Brain pericyte (primary cell): ENCODE measurements at regions not wholly inside any gene's neighbourhood (a gene's known extent, or its start where the extent isn't known, plus 50 kb on each side); places are given as distances from the start of the nearest gene placed in this dataset.
"Not testable (repeated sequence)": the region's sequence is repeated elsewhere in the genome, so short reads cannot be mapped to it uniquely, and the experiment has no call there.

Experiments used
- DNase-seq: peaks from one replicate; pipeline ENCODE4 v3.0.0-alpha.2; 2012; ENCODE audit warnings: low read depth, low spot score

DNA sequence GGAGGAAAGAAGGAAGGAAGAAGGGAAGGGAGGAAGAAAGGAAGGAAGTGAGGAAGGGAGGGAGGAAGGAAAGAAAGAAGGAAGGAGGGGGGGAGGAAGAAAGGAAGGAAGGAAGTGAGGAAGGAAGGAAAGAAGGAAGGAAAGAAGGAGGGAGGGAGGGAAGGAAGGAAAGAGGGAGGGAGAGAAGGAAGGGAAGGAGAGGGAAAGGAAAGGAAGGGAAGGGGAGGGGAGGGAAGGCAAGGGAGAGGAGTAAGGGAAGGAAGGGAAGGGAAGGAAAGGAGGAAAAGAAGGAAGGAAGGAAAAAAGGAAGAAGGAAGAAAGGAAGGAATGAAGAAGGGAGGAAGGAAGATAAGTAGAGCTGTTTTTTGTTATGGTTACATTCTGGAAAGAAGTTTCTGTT, 141.2 kb downstream of the LRRC3B start:
- no peak for DNase-seq

DNA sequence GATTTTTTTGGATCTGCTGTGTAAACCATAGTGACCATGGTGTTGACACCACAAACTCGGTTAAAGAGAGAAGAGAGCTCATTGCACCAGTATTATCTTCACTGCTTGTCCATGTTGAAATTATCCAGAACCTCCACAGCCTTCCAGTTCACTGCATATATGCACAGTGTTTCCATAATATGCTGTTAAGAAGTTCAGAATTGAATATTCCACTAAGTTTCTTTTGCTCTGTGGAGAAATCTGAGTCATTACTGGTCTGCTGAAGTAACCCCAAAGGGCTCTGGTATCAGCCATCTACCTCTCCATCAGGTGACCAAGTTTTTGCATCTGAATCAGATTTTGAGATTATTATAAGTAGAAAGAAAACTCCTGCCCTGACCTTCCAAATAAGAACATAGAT, 143.5 kb downstream of the LRRC3B start:
- DNase-seq = no peak

DNA sequence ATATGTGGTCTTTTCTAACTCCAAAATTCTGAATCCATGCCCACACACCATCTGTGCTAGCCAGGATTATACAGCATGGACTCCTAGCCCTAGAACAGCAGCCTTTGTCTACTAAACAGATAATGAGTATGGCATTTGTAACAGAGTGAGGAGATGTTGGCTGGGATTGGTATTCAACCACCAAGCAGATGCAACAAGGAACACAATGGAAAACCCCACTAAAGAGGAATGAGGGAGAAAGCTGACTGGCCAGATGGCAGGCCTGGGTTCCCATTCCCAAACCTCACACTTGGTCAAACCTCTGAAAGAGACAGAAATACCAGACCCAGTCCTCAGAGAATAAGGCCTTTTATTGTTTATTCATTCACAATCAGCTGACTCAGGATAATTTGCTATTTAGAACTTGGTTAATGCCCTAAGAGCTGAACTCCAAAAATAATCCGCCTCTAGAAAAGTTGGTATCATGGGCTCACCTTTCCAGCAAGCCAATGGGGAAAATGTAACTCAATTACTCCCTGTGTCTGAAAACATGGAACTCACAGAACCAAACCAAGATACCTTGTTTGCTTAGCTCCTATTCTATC, 145.6 kb downstream of the LRRC3B start:
- no peak for DNase-seq

DNA sequence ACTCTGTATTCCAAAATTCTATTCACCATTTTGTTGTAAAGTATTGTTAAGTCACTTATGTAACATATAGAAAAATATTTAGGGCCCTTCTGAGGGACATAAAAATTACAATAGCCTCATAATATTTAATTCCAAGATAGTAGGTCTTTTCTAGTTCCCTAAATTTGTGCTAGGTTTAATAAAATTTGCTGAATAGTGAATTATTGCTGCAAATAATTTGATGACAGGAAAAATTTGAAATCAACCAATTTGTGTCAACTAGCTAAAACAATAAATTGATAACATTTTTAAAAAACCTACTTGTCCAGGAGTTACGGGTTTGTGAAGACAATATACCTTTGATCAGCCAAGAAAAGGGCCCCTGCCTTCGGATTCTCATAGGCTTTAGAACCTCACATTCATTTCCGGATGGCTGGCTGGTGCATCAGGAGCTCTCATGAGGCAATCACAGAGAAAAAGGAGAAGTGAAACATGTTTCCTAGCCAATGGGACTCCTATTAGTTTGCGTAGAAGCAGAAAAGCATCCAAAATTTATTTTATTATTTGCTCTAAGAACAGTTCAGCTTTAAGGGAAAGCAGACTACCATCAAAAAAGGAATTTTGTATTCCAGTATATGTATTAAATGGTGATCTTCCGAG, 177.2 kb downstream of the LRRC3B start:
- DNase-seq = no peak

DNA sequence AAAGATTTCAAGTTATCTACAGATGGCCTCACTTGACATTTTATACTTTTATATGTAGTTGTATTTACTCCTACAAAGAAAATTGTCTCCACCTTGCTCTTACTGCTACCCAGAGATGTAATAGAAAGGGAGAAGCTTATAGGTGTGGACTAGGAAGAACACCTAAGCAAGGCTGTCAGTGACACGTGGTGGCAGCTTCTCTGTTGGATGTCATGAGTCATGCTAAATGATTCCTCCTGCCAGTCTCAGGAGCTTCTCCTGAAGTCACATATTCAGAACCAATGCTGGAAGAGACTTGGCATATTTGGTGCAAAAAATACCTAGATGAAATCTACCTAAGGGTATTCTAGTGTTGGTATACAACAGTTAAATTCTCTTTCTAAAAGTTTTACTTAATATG, 184.7 kb downstream of the LRRC3B start:
- DNase-seq = no peak

DNA sequence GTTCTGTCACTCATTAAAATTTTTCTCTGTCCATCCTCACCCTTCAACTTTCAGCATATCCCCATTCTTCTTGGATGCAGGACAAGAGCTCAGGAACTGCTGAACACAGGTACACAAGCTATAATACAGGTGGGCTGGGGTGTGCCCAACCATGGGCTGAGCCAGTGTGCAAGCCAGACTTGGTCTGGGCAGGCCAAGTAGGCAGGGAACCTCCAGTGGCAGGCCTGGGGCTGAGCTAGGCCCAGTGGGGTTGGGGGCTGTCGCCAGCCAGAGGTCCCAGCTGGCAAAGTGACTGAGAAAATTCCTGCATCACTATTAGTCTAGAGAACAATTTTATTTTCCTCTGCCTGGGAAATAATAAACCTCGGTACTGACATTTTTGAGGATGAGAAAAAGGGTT, 202.9 kb downstream of the LRRC3B start:
- DNase-seq = no peak

DNA sequence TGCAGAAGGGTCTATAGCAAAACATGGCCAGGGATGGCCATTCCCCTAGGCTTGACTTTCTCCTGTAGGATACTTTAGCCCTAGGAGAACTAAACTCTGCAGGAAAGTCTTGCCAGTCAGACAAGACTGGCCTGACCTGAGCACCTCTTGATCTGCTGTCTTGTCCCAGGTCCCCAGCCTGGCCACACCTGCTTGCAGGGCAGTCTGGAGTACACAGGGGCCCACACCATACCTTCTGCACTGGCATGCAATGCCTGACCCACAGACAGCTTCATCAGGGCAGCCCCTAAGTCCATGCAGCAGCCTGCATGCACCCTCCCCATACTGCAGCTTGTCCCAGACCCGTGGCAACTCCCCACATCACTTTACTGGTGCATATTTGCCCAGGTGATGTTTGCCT, 204.6 kb downstream of the LRRC3B start:
- DNase-seq = no peak

DNA sequence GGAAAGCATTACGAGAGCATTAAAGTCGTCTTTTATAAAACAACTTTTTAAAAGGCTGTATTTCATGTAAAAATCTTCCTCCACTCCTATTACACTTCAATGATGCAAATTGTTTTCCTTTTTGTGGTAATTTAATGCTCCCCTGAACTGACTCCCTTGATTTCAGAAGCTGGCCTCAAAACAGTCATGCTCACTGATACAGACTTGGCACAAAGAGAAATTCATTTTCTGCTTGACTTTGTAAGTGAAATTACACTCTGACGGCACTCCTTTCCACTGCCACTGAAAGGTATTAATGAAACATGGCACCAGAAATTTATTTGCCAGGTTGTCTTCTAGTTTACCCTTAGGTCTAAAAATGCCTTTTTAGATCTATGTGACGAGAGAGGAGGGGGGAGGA, 215.5 kb downstream of the LRRC3B start:
- DNase-seq = no peak

DNA sequence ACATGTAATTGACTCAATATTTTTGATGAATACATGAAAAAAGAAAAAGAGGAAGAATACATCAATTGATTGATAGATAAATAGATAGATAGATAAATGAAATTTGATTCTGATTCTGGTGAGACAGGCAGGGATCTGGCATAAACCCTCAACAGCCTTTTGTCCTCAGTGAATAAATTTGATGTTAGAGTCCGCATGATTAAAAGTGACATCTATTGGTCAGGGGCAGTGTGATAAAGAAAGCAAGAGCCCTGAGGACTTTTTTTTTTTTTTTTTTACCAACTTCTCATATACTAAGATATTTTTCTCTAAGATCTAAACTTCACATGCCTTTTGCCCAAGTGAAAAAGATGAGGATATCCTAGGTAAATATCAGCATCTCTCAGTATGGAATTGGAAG, 216.4 kb downstream of the LRRC3B start:
- no peak for DNase-seq

DNA sequence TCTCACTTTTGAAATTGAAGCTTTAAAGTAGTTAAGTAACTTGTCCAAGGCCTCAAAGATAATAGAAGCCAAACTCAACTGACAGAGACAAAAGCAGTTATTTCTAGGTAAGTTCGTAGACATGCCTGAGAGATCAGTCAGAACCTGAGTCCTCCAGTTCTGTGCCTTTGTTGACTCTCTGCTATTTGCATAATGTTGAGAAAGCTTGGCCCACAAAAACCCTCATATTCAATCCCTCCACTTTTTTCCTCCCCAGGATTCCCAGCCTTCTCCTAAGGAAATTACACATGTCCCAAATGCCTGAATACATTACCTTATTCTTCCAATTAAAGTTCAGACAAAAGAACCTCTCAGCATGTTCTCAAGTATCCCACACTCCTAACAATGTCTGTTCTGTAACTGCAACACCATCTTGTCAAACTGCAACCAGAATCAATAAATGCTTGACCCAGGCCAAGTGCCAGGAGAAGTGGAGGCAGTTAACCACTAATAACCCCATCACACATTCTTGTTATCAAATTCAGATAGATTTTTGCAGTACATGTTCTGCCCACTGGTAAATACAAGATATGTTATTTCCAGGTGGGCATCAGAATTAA, 217.8 kb downstream of the LRRC3B start:
- no peak for DNase-seq

DNA sequence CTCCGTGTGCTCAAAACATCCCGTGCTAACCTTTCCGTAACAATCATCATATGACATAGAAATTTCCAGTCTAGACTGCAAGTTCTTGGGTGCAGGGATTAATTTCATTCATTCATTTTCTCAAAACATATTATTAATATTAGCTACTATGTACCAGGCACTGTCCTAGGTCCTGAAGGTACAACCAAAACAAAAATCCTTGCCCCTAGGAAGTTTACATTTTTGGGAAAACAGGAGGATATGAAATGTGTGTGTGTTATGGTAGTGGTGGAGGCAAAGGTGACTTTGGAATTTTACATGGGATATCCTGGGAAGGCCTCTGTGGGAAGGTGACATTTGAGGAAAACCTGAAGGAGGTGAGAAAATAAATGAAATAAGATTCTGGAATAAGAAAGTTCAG, 222.6 kb downstream of the LRRC3B start:
- no peak for DNase-seq

DNA sequence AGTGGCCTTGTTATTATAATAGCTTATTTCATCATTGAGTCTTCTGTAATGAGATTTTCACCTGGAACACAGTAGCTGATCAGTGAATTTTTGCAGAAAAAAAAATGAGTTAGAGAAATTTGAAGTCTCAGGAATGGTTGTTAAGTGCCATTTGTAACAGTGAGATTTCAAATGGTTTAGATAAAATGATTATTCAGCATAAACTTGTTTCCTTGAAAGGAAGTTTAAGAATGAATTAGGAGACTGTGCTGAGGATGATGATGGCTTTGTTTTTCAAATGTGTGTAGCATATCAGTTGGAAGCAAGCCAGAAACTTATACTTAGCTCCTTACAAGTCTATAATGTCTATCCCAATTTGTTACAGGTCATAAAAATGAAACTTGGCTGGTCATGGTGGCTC, 225.1 kb downstream of the LRRC3B start:
- DNase-seq = no peak

DNA sequence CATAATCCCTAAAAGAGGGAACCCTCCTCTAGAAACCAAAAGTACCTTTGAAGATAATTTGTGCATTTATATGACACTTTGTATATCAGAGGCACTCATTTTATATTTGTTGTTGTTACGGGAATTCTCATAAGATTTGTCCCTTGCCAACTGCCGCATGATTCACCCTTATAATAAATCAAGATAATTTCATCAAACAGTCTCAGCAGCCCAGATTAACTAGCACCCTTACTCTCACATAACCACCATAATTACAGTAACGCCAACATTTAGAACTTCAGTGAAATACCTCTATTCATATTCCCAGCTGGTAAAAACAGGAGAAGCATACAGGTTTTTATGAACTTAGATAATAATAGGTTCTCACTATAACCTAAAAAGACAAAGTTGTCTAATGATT, 271.9 kb downstream of the LRRC3B start:
- no peak for DNase-seq

DNA sequence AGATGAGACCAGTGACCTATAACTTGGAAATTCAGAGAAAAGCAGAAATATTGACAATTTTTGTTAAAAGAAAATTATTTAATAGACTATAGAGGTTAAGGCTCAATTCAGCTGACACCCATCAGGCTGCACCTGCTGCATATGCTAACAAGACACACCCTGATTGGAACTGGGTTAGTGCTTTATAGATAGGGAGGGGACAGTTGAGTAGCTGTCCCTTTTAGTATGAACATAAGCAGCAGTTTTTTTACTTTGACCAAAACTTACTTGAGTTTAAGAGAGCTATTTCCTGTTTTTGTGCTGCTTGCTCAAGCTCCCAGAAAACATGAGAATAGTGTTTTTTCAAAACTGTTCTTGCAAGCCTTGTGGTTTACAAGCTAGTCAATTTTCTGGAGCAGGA, 292.6 kb downstream of the LRRC3B start:
- no peak for DNase-seq

DNA sequence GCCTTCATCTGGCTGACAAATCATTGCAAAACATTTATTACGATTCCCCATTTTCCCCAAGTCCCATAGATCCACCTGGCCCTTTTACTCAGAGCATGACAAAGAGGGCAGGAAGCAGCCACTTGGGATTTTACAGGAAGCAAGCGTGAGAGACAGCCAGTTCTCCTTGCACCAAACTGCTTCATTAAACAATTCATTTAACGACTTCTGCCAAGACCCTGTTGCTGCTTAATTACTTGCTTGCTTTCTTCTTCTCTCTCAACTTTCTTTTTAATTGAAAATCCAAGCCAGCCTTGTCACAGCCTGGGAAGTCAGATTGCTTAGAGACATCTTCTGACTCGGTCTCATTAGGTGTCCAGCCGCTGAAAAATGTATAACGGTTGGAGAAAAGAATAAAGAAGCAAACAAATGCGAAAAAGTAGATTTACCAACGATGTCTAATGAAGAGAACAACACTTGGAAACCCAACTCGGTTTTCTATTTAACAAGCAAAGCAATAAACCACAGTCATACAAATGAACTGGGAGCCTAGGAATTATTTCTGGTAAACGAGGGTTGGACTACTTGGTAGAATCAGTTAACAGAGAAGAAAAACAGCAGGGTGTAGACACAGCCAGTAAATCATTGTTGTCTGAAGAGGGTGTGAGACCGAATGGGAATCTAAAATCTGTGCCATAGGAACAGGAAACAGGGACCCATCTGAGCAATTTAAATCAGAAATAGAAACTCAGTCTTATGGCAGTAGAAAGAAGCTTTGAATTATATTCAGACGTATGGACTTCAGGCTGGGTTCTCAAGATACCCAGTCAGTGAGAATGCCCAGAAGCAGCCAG, 298.3 kb downstream of the LRRC3B start:
- DNase-seq = no peak

DNA sequence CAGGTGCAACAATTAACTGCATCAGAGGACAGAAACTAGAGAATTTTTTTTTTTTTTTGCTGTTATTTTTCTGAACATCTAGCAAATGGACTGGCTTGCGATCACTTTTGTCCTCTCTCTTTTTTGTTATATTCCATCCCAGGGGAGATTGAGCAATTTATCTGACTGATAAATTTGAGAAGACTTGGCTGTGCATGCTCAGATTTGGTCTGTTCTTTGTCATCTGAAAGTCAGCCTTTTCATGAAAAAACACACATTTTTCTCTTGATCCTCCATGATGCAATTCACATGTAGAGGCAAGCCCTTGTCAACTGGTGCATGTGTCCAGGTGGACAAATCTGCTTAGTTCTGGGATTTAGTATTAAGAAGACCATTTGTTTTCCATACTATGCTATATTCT, 309.3 kb downstream of the LRRC3B start:
- DNase-seq = no peak

DNA sequence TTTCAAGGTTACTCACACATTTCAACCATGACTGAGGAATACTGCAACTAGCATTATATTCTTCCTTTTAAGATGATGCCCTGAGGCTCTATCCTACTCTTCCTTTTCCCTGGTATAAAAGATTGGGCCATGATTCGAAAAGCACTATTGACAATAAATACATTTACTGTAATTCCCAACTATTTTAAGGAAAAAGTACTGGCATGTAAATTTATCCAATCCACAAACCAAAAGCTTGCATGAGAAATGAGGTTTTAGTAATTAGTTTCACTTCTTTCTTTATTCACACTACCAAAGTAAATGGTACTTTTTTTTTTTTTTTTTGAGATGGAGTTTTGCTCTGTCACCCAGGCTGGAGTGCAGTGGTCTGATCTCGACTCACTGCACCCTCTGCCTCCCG, 310.2 kb downstream of the LRRC3B start:
- DNase-seq = no peak

DNA sequence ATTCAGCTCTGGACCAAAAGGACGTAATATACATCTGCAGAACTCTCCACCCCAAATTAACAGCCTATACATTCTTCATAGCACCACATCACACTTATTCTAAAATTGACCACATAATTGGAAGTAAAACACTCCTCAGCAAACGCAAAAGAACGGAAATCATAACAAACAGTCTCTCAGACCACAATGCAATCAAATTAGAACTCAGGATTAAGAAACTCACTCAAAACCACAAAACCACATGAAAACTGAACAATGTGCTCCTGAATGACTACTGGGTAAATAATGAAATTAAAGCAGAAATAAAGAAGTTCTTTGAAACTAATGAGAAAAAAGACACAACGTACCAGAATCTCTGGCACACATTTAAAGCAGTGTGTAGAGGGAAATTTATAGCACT, 322.9 kb downstream of the LRRC3B start:
- DNase-seq = not testable (repeated sequence)

DNA sequence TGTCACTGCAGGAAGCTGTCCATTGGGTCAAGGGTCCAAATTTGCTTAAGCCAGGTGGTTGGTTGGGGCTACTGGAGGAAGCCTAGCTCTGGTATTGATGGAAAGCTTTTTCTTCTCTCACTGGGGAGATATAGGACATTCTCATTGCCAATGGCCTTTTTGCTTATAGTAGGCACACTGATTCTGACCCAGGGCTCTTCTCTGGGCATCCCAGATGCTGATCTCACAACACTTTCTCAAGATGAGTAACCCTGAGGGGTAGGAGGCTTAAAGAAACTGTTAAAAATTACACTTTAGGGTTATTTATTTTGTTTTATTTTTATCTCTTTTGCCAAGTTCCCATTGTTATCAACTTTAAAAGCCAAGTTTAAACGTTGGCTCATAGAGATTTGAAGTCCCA, 337.8 kb downstream of the LRRC3B start:
- DNase-seq = no peak

DNA sequence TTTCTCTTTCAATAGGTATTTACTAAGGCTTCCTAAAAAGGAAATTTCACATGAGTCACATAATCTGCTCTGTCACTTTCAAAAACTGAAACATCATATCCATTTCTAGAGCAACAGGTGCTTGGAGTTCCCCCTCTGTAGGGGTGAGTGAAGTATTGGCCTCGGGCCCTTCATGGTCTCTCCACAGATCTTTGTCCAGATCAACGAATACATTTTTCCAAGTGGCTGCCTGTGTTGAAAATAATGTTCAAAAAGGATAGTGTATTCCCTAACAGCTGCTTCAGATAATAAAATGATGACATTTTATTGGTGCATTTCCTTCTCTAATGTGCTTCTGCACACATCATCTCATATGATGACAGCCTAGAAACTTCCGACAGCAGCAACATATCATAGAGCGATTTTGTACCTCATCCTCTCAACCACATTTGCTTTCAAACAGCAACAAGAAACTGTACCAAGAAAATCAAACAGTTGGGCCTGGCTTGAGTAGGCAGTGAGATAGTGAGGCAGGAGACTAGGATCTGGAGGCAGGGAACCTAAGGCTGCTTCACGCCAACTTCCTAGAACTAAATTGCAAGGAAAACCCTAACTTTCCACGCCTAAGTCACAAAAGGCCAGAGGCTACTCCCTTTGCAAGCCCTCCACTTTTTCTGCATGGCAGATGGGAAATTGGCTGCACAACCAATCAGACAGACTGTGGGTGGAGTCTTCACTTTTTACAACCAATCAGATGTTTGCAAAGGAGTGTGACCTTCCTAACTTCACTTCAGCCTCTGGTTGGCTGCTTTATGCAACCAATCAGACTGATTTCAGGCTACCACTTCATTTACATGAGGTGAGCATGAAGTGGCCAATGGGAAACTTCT, 340.2 kb downstream of the LRRC3B start:
- no peak for DNase-seq

DNA sequence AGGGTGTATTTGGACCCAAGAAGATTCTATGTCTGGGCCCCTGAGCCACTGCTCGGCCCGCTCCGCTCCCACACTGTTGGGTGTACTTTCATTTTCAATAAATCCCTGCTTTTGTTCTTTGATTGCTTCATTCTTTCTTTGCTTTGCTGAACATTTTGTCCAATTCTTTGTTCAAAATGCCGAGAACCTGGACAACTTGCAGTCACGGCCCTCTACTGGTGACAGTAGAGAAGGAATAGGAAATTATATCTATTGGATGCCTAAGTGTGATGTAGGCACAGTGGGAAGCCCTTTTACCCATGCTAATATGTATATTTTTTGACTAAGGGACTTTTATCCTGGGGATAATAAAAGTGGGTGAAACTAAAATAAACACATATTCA, 340.8 kb downstream of the LRRC3B start:
- no peak for DNase-seq

DNA sequence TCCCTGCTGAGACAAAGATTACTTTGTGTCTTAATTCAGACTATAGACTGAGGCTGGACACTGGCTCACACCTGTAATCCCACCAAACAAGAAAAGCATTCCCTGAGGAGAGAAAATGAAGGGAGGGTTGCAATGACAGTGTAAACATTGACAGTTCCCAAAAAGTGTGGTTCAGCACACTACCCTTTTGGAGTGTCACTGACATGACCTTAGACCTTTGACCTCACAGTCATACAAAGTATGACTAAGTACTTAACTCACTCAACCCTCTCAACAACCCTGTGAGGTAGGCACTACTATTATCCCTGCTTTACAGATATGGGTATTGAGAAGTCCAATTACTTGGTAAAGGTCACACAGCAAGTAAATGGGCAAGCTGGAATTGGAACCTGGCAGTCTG, 341.7 kb downstream of the LRRC3B start:
- DNase-seq = no peak
